LNCAP (cell line): ENCODE measurements at regions not wholly inside any gene's neighbourhood (a gene's known extent, or its start where the extent isn't known, plus 50 kb on each side); places are given as distances from the start of the nearest gene placed in this dataset.

Source experiments
- CTCF ChIP-seq: fragments of 450-650 bp; IDR thresholded peaks from 2 replicates; pipeline ENCODE4 v1.5.1; 2017; ENCODE audit warnings: mild to moderate bottlenecking

- TF ChIP-seq CTCF: no peak
Observed at GRCh38 chr21:17393413-17393812, 119.4 kb upstream of the CXADR start.

DNA sequence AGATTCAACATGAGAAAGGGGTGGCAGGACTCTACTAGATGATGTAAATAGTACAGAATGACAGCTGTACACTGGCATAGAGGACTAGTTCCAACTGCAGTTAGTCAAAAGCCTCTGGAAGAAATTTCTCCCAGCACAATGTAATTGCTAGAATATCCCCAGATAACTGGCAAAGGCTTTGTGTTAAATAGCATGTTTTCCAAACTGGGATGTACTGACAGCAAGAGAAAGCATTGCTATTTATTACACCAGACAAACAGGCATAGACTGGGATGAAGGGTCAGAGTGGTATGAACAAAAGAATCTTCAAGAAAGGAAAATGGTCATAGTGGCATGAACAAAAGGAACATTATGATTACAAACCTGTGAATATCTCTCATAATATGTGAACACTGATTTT lies 115.9 kb upstream of the CXADR start:
- TF ChIP-seq CTCF: no peak

GRCh38 chr21:17397703-17398102 lies 115.1 kb upstream of the CXADR start:
- no peak for TF ChIP-seq CTCF

DNA sequence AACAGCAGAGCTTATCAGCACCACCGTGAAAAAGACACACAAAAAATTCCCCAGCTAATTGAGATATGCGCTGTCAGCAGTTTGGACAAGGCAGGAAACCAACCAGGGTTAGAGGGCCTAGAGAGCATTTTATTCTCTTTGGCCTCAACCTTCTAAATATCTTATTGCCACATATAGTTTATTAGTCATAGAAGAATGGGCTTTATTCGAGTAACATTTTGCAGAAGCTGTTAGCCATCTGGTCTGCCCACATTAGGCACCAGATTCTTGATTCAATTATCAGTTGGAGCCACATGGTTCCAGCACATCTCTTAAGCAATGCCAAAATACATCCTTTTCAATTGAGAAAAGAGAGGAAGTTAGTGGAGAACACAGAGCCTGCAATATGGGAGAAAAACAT lies 109.9 kb upstream of the CXADR start:
- TF ChIP-seq CTCF: no peak

GRCh38 chr21:17406202-17406601 lies 106.6 kb upstream of the CXADR start:
- TF ChIP-seq CTCF: no peak

- TF ChIP-seq CTCF: no peak
Observed at GRCh38 chr21:17414766-17415165, 98.1 kb upstream of the CXADR start.

DNA sequence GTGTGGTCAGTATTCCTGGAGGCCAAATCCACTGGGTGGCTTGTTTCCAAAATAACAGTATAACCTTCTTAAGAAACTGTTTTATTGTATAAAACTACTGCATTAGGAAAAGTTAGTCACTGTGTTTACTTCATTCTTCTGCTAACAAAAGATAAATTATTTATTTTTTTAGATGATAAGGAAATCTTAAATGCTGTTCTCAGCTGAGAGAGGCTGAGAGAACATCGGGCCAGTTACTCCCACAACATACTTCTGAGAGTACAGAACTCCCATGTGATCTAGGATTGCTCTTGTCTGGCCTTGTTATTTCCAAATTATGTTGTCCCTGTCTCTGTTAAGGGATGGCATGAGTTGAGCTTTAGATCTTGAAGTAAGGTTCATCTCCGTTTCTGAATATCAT lies 96.7 kb upstream of the CXADR start:
- no peak for TF ChIP-seq CTCF

DNA sequence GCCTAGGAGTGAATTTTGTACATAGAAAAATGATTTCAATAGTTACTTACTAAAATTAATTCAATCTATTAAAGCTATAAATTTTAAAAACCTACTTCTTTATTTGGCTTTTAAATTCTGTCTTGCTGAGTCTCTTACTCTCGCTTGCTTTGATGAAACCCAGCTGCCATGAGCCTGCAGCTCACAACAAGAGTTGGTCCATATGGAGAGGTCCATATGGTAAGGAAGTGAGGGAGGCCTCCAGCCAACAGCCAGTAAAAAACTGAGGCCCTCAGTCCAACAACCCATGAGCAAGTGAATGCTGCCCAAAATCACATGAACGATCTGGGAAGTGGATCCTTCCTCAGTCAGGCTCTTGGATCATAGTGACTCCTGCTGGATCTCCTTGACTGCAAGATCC lies 89.9 kb upstream of the CXADR start:
- no peak for TF ChIP-seq CTCF
